ENCODE measurements at regions not wholly inside any gene's neighbourhood (a gene's known extent, or its start where the extent isn't known, plus 50 kb on each side); places are given as distances from the start of the nearest gene placed in this dataset.

DNA sequence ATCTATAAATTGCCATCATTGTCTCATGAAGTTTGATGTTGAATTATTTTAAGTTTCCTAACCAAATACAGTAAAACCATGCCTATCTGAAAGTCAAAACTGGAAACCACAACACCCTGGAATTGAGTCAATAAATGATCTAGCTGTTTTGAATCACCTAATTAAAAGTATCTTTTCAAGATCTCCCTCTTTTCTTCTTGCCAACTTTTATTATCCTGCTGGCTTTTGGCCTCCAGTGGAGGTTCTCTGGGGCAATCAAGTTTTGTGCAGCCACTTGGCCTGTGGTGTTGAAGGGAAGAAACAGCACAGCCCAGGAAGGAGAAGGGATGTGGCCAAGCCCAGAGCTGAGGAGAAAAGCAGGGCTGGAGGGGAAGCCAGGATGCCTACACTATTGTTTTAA is 255.4 kb downstream of the COG6 start:
- no peaks in the 10 kb centered on the region for H3F3A ChIP-seq (replicated peaks; ENCODE audit: low read depth)
- no peaks in the 10 kb centered on the region for H3K4me1 Mint-ChIP-seq

DNA sequence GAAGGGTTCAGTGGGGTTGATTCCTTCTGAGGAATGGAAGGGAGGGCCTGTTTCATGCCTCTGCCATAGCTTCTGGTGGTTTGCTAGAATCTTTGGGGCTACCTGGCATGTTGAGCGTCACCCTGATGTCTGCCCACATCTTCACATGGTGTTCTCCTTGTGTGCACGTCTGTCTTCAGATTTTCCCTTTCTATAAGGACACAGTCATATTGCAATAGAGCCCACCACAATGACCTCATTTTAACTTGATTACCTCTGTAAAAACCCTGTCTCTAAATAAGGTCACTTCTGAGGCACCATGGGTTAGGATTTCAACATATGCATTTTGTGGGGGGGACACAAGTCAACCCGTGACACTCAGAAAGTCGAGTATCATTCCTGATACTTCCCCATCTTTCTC is 257.9 kb downstream of the COG6 start:
- H3K36me3 ChIP-seq (ENCODE audit: insufficient read depth) = no peaks in the 10 kb centered on the region
- no peaks in the 10 kb centered on the region for H3K4me1 ChIP-seq (ENCODE audit: insufficient read depth)
- no peaks in the 10 kb centered on the region for H3K79me2 ChIP-seq (replicated peaks; ENCODE audit: insufficient read depth)

More for the DNA sequence above, 255.4 kb downstream of the COG6 start:
- Histone ChIP-seq H3K36me3 (ENCODE audit: insufficient read depth) (no peaks in the 10 kb centered on the region), H3K4me3 (no peak overlapping the region), H3K4me2 (no peak overlapping the region), H3K27ac (ENCODE audit: low read depth) (no peak overlapping the region), H3K4me1 (ENCODE audit: insufficient read depth) (no peaks in the 10 kb centered on the region), H3K27me3 (ENCODE audit: insufficient read depth) (no peaks in the 10 kb centered on the region), H3K79me2 (replicated peaks; ENCODE audit: insufficient read depth) (no peaks in the 10 kb centered on the region), H4K20me1 (replicated peaks; ENCODE audit: insufficient read depth) (no peaks in the 10 kb centered on the region), H2AFZ (no peak overlapping the region), H3K9me2 (ENCODE audit: insufficient read depth) (peaks cover 9% of the 10 kb centered on the region; the same call in 1 of the 2 replicates)
- Mint-ChIP-seq H3K4me3 (no peak overlapping the region), H3K9me3 (no peaks in the 10 kb centered on the region), H3K27ac (no peak overlapping the region), H3K36me3 (ENCODE audit: low read depth) (no peaks in the 10 kb centered on the region), H3K27me3 (ENCODE audit: insufficient read depth, low read depth, poor library complexity) (no peaks in the 10 kb centered on the region)
- no peak for TF ChIP-seq EZH2 (IDR thresholded peaks at IDR 0.05; ENCODE audit: low read depth, unreplicated experiment)
- TF ChIP-seq STAT1 (IDR thresholded peaks at IDR 0.05; ENCODE audit: unreplicated experiment) = no peak
- no peak for TF ChIP-seq ZNF114 (CRISPR knock-in tag; IDR thresholded peaks at IDR 0.05)
- ATAC-seq (no peak), DNase-seq (ENCODE audit: low spot score) (no peak)

More for the DNA sequence above, 257.9 kb downstream of the COG6 start:
- Mint-ChIP-seq H3K36me3 (ENCODE audit: low read depth) (no peaks in the 10 kb centered on the region), H3K27me3 (ENCODE audit: insufficient read depth, low read depth, poor library complexity) (no peaks in the 10 kb centered on the region), H3K9me3 (no peaks in the 10 kb centered on the region), H3K4me1 (no peaks in the 10 kb centered on the region), H3K27ac (no peak overlapping the region), H3K4me3 (no peak overlapping the region)
- no peak for DNase-seq (ENCODE audit: low spot score)
- Histone ChIP-seq H2AFZ (no peak overlapping the region), H3K4me3 (no peak overlapping the region), H3K9me2 (ENCODE audit: insufficient read depth) (peaks cover 9% of the 10 kb centered on the region; the same call in 1 of the 2 replicates), H3K27ac (ENCODE audit: low read depth) (no peak overlapping the region), H3F3A (replicated peaks; ENCODE audit: low read depth) (no peaks in the 10 kb centered on the region), H3K27me3 (ENCODE audit: insufficient read depth) (no peaks in the 10 kb centered on the region), H4K20me1 (replicated peaks; ENCODE audit: insufficient read depth) (no peaks in the 10 kb centered on the region), H3K4me2 (no peak overlapping the region)
- no peak for TF ChIP-seq EZH2 (IDR thresholded peaks at IDR 0.05; ENCODE audit: low read depth, unreplicated experiment)
- TF ChIP-seq NANOG (IDR thresholded peaks at IDR 0.05; ENCODE audit: borderline replicate concordance) = no peak
- TF ChIP-seq CREB1 (CRISPR knock-in tag; IDR thresholded peaks at IDR 0.05; ENCODE audit: low read depth) = no peak
- TF ChIP-seq, protein P1, sequence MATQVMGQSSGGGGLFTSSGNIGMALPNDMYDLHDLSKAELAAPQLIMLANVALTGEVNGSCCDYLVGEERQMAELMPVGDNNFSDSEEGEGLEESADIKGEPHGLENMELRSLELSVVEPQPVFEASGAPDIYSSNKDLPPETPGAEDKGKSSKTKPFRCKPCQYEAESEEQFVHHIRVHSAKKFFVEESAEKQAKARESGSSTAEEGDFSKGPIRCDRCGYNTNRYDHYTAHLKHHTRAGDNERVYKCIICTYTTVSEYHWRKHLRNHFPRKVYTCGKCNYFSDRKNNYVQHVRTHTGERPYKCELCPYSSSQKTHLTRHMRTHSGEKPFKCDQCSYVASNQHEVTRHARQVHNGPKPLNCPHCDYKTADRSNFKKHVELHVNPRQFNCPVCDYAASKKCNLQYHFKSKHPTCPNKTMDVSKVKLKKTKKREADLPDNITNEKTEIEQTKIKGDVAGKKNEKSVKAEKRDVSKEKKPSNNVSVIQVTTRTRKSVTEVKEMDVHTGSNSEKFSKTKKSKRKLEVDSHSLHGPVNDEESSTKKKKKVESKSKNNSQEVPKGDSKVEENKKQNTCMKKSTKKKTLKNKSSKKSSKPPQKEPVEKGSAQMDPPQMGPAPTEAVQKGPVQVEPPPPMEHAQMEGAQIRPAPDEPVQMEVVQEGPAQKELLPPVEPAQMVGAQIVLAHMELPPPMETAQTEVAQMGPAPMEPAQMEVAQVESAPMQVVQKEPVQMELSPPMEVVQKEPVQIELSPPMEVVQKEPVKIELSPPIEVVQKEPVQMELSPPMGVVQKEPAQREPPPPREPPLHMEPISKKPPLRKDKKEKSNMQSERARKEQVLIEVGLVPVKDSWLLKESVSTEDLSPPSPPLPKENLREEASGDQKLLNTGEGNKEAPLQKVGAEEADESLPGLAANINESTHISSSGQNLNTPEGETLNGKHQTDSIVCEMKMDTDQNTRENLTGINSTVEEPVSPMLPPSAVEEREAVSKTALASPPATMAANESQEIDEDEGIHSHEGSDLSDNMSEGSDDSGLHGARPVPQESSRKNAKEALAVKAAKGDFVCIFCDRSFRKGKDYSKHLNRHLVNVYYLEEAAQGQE (IDR thresholded peaks at IDR 0.05; ENCODE audit: unreplicated experiment) = no peak
- no peak for TF ChIP-seq ZNF331 (CRISPR knock-in tag; IDR thresholded peaks at IDR 0.05; ENCODE audit: low read depth)
- TF ChIP-seq, protein P2, sequence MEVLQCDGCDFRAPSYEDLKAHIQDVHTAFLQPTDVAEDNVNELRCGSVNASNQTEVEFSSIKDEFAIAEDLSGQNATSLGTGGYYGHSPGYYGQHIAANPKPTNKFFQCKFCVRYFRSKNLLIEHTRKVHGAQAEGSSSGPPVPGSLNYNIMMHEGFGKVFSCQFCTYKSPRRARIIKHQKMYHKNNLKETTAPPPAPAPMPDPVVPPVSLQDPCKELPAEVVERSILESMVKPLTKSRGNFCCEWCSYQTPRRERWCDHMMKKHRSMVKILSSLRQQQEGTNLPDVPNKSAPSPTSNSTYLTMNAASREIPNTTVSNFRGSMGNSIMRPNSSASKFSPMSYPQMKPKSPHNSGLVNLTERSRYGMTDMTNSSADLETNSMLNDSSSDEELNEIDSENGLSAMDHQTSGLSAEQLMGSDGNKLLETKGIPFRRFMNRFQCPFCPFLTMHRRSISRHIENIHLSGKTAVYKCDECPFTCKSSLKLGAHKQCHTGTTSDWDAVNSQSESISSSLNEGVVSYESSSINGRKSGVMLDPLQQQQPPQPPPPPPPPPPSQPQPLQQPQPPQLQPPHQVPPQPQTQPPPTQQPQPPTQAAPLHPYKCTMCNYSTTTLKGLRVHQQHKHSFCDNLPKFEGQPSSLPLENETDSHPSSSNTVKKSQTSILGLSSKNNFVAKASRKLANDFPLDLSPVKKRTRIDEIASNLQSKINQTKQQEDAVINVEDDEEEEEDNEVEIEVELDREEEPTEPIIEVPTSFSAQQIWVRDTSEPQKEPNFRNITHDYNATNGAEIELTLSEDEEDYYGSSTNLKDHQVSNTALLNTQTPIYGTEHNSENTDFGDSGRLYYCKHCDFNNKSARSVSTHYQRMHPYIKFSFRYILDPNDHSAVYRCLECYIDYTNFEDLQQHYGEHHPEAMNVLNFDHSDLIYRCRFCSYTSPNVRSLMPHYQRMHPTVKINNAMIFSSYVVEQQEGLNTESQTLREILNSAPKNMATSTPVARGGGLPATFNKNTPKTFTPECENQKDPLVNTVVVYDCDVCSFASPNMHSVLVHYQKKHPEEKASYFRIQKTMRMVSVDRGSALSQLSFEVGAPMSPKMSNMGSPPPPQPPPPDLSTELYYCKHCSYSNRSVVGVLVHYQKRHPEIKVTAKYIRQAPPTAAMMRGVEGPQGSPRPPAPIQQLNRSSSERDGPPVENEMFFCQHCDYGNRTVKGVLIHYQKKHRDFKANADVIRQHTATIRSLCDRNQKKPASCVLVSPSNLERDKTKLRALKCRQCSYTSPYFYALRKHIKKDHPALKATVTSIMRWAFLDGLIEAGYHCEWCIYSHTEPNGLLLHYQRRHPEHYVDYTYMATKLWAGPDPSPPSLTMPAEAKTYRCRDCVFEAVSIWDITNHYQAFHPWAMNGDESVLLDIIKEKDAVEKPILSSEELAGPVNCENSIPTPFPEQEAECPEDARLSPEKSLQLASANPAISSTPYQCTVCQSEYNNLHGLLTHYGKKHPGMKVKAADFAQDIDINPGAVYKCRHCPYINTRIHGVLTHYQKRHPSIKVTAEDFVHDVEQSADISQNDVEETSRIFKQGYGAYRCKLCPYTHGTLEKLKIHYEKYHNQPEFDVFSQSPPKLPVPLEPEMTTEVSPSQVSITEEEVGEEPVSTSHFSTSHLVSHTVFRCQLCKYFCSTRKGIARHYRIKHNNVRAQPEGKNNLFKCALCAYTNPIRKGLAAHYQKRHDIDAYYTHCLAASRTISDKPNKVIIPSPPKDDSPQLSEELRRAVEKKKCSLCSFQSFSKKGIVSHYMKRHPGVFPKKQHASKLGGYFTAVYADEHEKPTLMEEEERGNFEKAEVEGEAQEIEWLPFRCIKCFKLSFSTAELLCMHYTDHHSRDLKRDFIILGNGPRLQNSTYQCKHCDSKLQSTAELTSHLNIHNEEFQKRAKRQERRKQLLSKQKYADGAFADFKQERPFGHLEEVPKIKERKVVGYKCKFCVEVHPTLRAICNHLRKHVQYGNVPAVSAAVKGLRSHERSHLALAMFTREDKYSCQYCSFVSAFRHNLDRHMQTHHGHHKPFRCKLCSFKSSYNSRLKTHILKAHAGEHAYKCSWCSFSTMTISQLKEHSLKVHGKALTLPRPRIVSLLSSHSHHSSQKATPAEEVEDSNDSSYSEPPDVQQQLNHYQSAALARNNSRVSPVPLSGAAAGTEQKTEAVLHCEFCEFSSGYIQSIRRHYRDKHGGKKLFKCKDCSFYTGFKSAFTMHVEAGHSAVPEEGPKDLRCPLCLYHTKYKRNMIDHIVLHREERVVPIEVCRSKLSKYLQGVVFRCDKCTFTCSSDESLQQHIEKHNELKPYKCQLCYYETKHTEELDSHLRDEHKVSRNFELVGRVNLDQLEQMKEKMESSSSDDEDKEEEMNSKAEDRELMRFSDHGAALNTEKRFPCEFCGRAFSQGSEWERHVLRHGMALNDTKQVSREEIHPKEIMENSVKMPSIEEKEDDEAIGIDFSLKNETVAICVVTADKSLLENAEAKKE (CRISPR knock-in tag; IDR thresholded peaks at IDR 0.05) = no peak
- no peak for TF ChIP-seq STAT1 (IDR thresholded peaks at IDR 0.05; ENCODE audit: unreplicated experiment)
- TF ChIP-seq, protein P3, sequence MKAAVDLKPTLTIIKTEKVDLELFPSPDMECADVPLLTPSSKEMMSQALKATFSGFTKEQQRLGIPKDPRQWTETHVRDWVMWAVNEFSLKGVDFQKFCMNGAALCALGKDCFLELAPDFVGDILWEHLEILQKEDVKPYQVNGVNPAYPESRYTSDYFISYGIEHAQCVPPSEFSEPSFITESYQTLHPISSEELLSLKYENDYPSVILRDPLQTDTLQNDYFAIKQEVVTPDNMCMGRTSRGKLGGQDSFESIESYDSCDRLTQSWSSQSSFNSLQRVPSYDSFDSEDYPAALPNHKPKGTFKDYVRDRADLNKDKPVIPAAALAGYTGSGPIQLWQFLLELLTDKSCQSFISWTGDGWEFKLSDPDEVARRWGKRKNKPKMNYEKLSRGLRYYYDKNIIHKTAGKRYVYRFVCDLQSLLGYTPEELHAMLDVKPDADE (IDR thresholded peaks at IDR 0.05) = no peak
- TF ChIP-seq POLR2AphosphoS5 (IDR thresholded peaks at IDR 0.05; ENCODE audit: low read depth) = no peak
- no peak for ATAC-seq

Data from GM23338 (cell line).